ENCODE measurements at regions not wholly inside any gene's neighbourhood (a gene's known extent, or its start where the extent isn't known, plus 50 kb on each side); places are given as distances from the start of the nearest gene placed in this dataset.

DNA sequence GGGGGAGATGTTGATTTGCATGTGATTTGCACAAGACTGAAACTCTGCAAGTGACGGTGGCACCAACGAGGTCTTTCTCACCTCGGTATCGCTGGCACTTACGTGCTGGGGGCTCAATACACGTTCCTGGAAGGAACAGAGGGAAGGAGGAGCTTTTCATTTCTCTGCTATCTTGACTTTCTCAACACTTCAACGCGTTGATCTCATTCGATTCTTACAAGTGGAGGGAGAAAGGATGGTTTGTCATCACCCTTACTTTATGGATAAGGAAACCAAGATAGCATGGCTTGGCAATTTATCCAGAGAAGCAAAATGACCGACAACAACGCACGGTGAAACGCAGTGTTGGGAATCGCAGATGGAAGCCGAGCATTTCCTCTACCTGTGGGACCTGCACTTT is 87.3 kb upstream of the RFLNA start:
- Histone ChIP-seq H4K20me1 (ENCODE audit: insufficient read depth, low read length) (no peaks in the 10 kb centered on the region), H3K9me3 (ENCODE audit: low read length) (no peaks in the 10 kb centered on the region), H3K4me2 (ENCODE audit: low read depth, low read length) (no peak overlapping the region), H3K4me1 (ENCODE audit: insufficient read depth, low read length) (no peaks in the 10 kb centered on the region), H2AFZ (ENCODE audit: low read length) (no peak overlapping the region), H3K36me3 (replicated peaks in 1 of 2; ENCODE audit: control insufficient read depth in 1 of 2, insufficient read depth in 2 of 2, low read length in 2 of 2) (no peaks in the 10 kb centered on the region), H3K79me2 (ENCODE audit: insufficient read depth, low read length) (no peaks in the 10 kb centered on the region), H3K27me3 (ENCODE audit: control insufficient read depth in 1 of 2, insufficient read depth in 2 of 2, low read length in 2 of 2) (peaks cover 2 to 11% of the 10 kb centered on the region in 2 experiments; a peak in 3 of 5 replicates), H3K9ac (ENCODE audit: insufficient read depth, low read depth, low read length) (no peak overlapping the region), H3K27ac (ENCODE audit: extremely low read length, insufficient read depth, low read length) (no peak overlapping the region), H3K4me3 (replicated peaks in 1 of 3; ENCODE audit: insufficient read depth in 1 of 3, low read depth in 2 of 3, low read length in 3 of 3) (no peak overlapping the region)
- ChIA-PET POLR2A (no interaction called here), CTCF (ENCODE audit: low intra/inter-chr PET ratio, low total read pairs) (no interaction called here)
- intact Hi-C loops (cut with micrococcal nuclease; ENCODE audit: unreplicated experiment) (no loop called here), in situ Hi-C loops (cut with HindIII; ENCODE audit: extremely low pct_ligation_motif_present, low pct_unique_long_range_greater_than_20kb) (no loop called here)
- FAIRE-seq (no peak), ATAC-seq (no peak), DNase-seq (ENCODE audit: low spot score) (no peak)
- WGBS (ENCODE audit: low lambda C conversion rate), result 55% methylated on average over 15 of the region's 15 CpGs
- no TSS peak for BruUV-seq (replicated peaks)
- TF ChIP-seq IKZF4 (CRISPR knock-in tag; IDR thresholded peaks at IDR 0.05; ENCODE audit: borderline replicate concordance, low read depth, not compliant biosample characterization), result no peak
- TF ChIP-seq MAFK (conservative IDR thresholded peaks at IDR 0.05 in 1 of 2, IDR thresholded peaks at IDR 0.05 in 1 of 2; ENCODE audit: low read length in 2 of 2), result no peak
- no peak for TF ChIP-seq RFX1 (IDR thresholded peaks at IDR 0.05)
- TF ChIP-seq, protein P1, sequence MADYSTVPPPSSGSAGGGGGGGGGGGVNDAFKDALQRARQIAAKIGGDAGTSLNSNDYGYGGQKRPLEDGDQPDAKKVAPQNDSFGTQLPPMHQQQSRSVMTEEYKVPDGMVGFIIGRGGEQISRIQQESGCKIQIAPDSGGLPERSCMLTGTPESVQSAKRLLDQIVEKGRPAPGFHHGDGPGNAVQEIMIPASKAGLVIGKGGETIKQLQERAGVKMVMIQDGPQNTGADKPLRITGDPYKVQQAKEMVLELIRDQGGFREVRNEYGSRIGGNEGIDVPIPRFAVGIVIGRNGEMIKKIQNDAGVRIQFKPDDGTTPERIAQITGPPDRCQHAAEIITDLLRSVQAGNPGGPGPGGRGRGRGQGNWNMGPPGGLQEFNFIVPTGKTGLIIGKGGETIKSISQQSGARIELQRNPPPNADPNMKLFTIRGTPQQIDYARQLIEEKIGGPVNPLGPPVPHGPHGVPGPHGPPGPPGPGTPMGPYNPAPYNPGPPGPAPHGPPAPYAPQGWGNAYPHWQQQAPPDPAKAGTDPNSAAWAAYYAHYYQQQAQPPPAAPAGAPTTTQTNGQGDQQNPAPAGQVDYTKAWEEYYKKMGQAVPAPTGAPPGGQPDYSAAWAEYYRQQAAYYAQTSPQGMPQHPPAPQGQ (CRISPR knock-in tag; IDR thresholded peaks at IDR 0.05; ENCODE audit: borderline replicate concordance), result no peak
- TF ChIP-seq AGO2 (optimal IDR thresholded peaks at IDR 0.05; ENCODE audit: low read depth, low read length), result no peak
- TF ChIP-seq PHB2 (IDR thresholded peaks at IDR 0.05; ENCODE audit: partially characterized antibody), result no peak

DNA sequence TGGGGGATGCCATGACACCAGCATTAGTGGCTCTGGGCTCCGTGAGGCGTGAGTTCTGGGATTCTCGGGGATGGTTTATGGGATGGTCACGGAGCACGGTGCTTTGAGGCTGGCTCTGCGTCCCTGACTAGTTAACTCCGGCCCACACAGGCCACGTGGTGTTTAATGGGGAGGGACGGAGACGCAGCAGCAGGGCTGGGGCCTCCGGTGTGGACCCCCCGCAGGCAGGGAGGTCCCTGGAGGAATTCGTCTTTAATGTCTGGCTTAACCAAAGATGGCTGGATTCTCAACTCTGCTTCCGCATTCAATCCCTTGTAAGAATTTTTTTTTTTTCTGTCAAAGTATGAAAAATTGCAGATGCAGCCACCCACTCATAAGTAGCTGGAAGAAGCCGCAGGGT is 86.4 kb upstream of the RFLNA start:
- Histone ChIP-seq H2AFZ (ENCODE audit: low read length) (no peak overlapping the region), H3K27me3 (ENCODE audit: control insufficient read depth in 1 of 2, insufficient read depth in 2 of 2, low read length in 2 of 2) (peaks cover 2 to 11% of the 10 kb centered on the region in 2 experiments; a peak in 3 of 5 replicates), H3K9me3 (ENCODE audit: low read length) (no peaks in the 10 kb centered on the region), H3K4me3 (replicated peaks in 1 of 3; ENCODE audit: insufficient read depth in 1 of 3, low read depth in 2 of 3, low read length in 3 of 3) (no peak overlapping the region), H3K27ac (ENCODE audit: extremely low read length, insufficient read depth, low read length) (no peak overlapping the region), H3K4me1 (ENCODE audit: insufficient read depth, low read length) (no peaks in the 10 kb centered on the region), H4K20me1 (ENCODE audit: insufficient read depth, low read length) (no peaks in the 10 kb centered on the region), H3K36me3 (replicated peaks in 1 of 2; ENCODE audit: control insufficient read depth in 1 of 2, insufficient read depth in 2 of 2, low read length in 2 of 2) (no peaks in the 10 kb centered on the region), H3K4me2 (ENCODE audit: low read depth, low read length) (no peak overlapping the region), H3K9ac (ENCODE audit: insufficient read depth, low read depth, low read length) (no peak overlapping the region), H3K79me2 (ENCODE audit: insufficient read depth, low read length) (no peaks in the 10 kb centered on the region)
- BruUV-seq (replicated peaks), result no TSS peak
- DNase-seq (ENCODE audit: low spot score) (no peak), ATAC-seq (no peak), FAIRE-seq (no peak)
- WGBS (ENCODE audit: low lambda C conversion rate), result 52% methylated on average over 9 of the region's 15 CpGs
- POLR2A ChIA-PET, result no interaction called here
- intact Hi-C loops (cut with micrococcal nuclease; ENCODE audit: unreplicated experiment) (no loop called here), in situ Hi-C loops (cut with HindIII; ENCODE audit: extremely low pct_ligation_motif_present, low pct_unique_long_range_greater_than_20kb) (no loop called here)
- CTCF ChIA-PET (ENCODE audit: low intra/inter-chr PET ratio, low total read pairs), result no interaction called here
- TF ChIP-seq ASH2L (IDR thresholded peaks at IDR 0.05; ENCODE audit: insufficient read length, low read depth, low read length) (no peak), ARNT (IDR thresholded peaks at IDR 0.05) (no peak), ETV5 (CRISPR knock-in tag; IDR thresholded peaks at IDR 0.05; ENCODE audit: borderline replicate concordance) (no peak), AHR (CRISPR knock-in tag; IDR thresholded peaks at IDR 0.05) (no peak), EED (CRISPR knock-in tag; IDR thresholded peaks at IDR 0.05) (no peak), MZF1 (CRISPR knock-in tag; IDR thresholded peaks at IDR 0.05; ENCODE audit: borderline replicate concordance) (no peak), RFX5 (IDR thresholded peaks at IDR 0.05; ENCODE audit: low read depth, low read length) (no peak), ZNF136 (CRISPR knock-in tag; IDR thresholded peaks at IDR 0.05; ENCODE audit: low read depth) (no peak)
- TF ChIP-seq, protein P2, sequence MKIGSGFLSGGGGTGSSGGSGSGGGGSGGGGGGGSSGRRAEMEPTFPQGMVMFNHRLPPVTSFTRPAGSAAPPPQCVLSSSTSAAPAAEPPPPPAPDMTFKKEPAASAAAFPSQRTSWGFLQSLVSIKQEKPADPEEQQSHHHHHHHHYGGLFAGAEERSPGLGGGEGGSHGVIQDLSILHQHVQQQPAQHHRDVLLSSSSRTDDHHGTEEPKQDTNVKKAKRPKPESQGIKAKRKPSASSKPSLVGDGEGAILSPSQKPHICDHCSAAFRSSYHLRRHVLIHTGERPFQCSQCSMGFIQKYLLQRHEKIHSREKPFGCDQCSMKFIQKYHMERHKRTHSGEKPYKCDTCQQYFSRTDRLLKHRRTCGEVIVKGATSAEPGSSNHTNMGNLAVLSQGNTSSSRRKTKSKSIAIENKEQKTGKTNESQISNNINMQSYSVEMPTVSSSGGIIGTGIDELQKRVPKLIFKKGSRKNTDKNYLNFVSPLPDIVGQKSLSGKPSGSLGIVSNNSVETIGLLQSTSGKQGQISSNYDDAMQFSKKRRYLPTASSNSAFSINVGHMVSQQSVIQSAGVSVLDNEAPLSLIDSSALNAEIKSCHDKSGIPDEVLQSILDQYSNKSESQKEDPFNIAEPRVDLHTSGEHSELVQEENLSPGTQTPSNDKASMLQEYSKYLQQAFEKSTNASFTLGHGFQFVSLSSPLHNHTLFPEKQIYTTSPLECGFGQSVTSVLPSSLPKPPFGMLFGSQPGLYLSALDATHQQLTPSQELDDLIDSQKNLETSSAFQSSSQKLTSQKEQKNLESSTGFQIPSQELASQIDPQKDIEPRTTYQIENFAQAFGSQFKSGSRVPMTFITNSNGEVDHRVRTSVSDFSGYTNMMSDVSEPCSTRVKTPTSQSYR (CRISPR knock-in tag; IDR thresholded peaks at IDR 0.05; ENCODE audit: borderline replicate concordance), result no peak
